Osteocyte (in vitro differentiated cells): ENCODE measurements at regions not wholly inside any gene's neighbourhood (a gene's known extent, or its start where the extent isn't known, plus 50 kb on each side); places are given as distances from the start of the nearest gene placed in this dataset.
"Not testable (repeated sequence)": the region's sequence is repeated elsewhere in the genome, so short reads cannot be mapped to it uniquely, and the experiment has no call there.

Source experiments
- DNase-seq: peaks from one replicate; pipeline ENCODE4 v3.0.0; 2021; ENCODE audit warnings: mixed read lengths; ENCODE audit not compliant: unreplicated experiment; ENCODE audit errors: extremely low spot score
- H3K27ac Mint-ChIP-seq: one replicate; pipeline ENCODE4 v1.8.0; 2021; ENCODE audit warnings: mild to moderate bottlenecking, mixed read lengths; ENCODE audit not compliant: unreplicated experiment
- H3K27me3 Mint-ChIP-seq: one replicate; pipeline ENCODE4 v1.8.0; 2021; ENCODE audit warnings: mixed read lengths; ENCODE audit not compliant: unreplicated experiment
- H3K36me3 Mint-ChIP-seq: one replicate; pipeline ENCODE4 v1.8.0; 2021; ENCODE audit warnings: mixed read lengths; ENCODE audit not compliant: unreplicated experiment
- H3K4me1 Mint-ChIP-seq: one replicate; pipeline ENCODE4 v1.8.0; 2021; ENCODE audit warnings: mixed read lengths; ENCODE audit not compliant: unreplicated experiment
- H3K4me3 Mint-ChIP-seq: one replicate; pipeline ENCODE4 v1.8.0; 2021; ENCODE audit warnings: mild to moderate bottlenecking, moderate library complexity, mixed read lengths; ENCODE audit not compliant: unreplicated experiment
- H3K9me3 Mint-ChIP-seq: one replicate; pipeline ENCODE4 v1.8.0; 2021; ENCODE audit warnings: mixed read lengths; ENCODE audit not compliant: unreplicated experiment
- TF ChIP-seq, protein P1 (sequence below): fragments of 200-600 bp; sonication (generic); IDR thresholded peaks from 2 replicates; pipeline ENCODE4 v1.5.0; 2021; ENCODE audit warnings: antibody characterized with exemption, mild to moderate bottlenecking, moderate library complexity

- Mint-ChIP-seq H3K9me3 (peaks cover 8% of the 10 kb centered on the region), H3K27ac (peak overlapping the region; percentile 99), H3K4me1 (peaks cover 76% of the 10 kb centered on the region), H3K27me3 (no peaks in the 10 kb centered on the region), H3K36me3 (peaks cover 6% of the 10 kb centered on the region), H3K4me3 (no peak overlapping the region)
- TF ChIP-seq, protein P1, sequence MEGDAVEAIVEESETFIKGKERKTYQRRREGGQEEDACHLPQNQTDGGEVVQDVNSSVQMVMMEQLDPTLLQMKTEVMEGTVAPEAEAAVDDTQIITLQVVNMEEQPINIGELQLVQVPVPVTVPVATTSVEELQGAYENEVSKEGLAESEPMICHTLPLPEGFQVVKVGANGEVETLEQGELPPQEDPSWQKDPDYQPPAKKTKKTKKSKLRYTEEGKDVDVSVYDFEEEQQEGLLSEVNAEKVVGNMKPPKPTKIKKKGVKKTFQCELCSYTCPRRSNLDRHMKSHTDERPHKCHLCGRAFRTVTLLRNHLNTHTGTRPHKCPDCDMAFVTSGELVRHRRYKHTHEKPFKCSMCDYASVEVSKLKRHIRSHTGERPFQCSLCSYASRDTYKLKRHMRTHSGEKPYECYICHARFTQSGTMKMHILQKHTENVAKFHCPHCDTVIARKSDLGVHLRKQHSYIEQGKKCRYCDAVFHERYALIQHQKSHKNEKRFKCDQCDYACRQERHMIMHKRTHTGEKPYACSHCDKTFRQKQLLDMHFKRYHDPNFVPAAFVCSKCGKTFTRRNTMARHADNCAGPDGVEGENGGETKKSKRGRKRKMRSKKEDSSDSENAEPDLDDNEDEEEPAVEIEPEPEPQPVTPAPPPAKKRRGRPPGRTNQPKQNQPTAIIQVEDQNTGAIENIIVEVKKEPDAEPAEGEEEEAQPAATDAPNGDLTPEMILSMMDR = no peak
- no peak for DNase-seq
Measured at GRCh38 chr4:123651066-123651465, 254.5 kb downstream of the SPRY1 start.

GRCh38 chr4:123651536-123652180, 255.1 kb downstream of the SPRY1 start:
- DNase-seq = no peak
- Mint-ChIP-seq H3K4me1 (peaks cover 79% of the 10 kb centered on the region), H3K27me3 (no peaks in the 10 kb centered on the region), H3K27ac (peak overlapping the region; percentile 99), H3K36me3 (peaks cover 6% of the 10 kb centered on the region), H3K4me3 (no peak overlapping the region), H3K9me3 (peaks cover 8% of the 10 kb centered on the region)
- TF ChIP-seq, protein P1 = no peak

- H3K27ac Mint-ChIP-seq = peak overlapping the region; percentile 99
- peaks cover 81% of the 10 kb centered on the region for H3K4me1 Mint-ChIP-seq
- H3K9me3 Mint-ChIP-seq = peaks cover 14% of the 10 kb centered on the region
- TF ChIP-seq, protein P1 = no peak
- no peak overlapping the region for H3K4me3 Mint-ChIP-seq
- no peak for DNase-seq
- no peaks in the 10 kb centered on the region for H3K27me3 Mint-ChIP-seq
- peaks cover 11% of the 10 kb centered on the region for H3K36me3 Mint-ChIP-seq
Measured at GRCh38 chr4:123652476-123652875, 255.9 kb downstream of the SPRY1 start.

- peaks cover 77% of the 10 kb centered on the region for H3K4me1 Mint-ChIP-seq
- peak overlapping the region; percentile 52 for H3K27ac Mint-ChIP-seq
- H3K36me3 Mint-ChIP-seq = peaks cover 8% of the 10 kb centered on the region
- peaks cover 15% of the 10 kb centered on the region for H3K9me3 Mint-ChIP-seq
- DNase-seq = no peak
- no peaks in the 10 kb centered on the region for H3K27me3 Mint-ChIP-seq
- no peak overlapping the region for H3K4me3 Mint-ChIP-seq
- TF ChIP-seq, protein P1 = no peak
Measured at GRCh38 chr4:123653236-123653635, 256.6 kb downstream of the SPRY1 start.

DNA sequence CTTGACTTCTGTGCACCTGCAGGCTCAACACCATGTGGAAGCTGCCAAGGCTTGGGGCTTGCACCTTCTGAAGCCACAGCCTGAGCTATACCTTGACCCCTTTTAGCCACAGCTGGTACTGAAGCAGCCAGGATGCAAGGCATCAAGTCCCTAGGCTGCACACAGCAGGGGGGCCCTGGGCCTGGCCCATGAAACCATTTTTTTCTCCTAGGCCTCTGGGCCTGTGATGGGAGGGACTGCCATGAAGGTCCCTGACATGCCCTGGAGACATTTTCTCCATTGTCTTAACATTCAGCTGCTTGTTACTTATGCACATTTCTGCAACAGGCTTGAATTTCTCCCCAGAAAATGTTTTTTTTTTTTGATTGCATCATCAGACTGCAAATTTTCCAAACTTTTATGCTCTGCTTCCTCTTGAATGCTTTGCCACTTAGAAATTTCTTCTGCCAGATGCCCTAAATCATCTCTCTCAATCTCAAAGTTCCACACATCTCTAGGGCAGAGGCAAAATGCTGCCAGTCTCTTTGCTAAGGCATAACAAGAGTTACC, 260.2 kb downstream of the SPRY1 start:
- Mint-ChIP-seq H3K9me3 (peaks cover 15% of the 10 kb centered on the region), H3K27ac (peak overlapping the region; percentile 25), H3K36me3 (peaks cover 13% of the 10 kb centered on the region), H3K4me1 (peaks cover 60% of the 10 kb centered on the region)
- H3K27me3 Mint-ChIP-seq, H3K4me3 Mint-ChIP-seq, DNase-seq: not testable (repeated sequence)

DNA sequence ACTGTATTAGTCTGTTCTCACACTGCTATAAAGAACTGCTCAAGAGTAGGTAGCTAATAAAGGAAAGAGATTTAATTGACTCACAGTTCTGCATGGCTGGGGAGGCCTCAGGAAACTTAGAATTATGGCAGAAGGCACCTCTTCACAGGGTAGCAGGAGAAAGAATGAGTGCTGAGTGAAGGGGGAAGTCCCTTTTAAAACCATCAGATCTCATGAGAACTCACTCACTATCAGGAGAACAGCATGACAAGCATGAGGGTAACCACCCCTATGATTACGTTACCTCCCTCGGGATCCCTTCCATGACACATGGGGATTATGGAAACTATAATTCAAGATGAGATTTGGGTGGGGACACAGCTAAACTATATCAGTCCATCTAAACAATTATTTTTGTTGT, 261.0 kb downstream of the SPRY1 start:
- peaks cover 15% of the 10 kb centered on the region for H3K9me3 Mint-ChIP-seq
- not testable (repeated sequence) for H3K27me3 Mint-ChIP-seq, DNase-seq, H3K27ac Mint-ChIP-seq, H3K4me3 Mint-ChIP-seq
- H3K36me3 Mint-ChIP-seq = peaks cover 13% of the 10 kb centered on the region
- peaks cover 52% of the 10 kb centered on the region for H3K4me1 Mint-ChIP-seq
